Panc1 (cell line): ENCODE measurements at regions not wholly inside any gene's neighbourhood (a gene's known extent, or its start where the extent isn't known, plus 50 kb on each side); places are given as distances from the start of the nearest gene placed in this dataset.

Experiments used
- ATAC-seq: fragments of 200-7000 bp; cut with Tn5 transposase; 2 replicates; pipeline ENCODE4 v1.9.1; 2020; ENCODE audit warnings: mild to moderate bottlenecking, moderate library complexity
- BruUV-seq: library from RNA; stranded (reverse); fragments of 400-500 nt; replicated peaks from 2 replicates; lab custom pipeline; 2021; lab: Mats Ljungman, UMichigan
- CTCF ChIA-PET: fragments of 300-600 bp; sonication (Branson Sonifier 250); formaldehyde crosslinking; loops from one replicate; lab custom pipeline; 2022; ENCODE audit warnings: antibody characterized with exemption; lab: Charles Lee
- POLR2A ChIA-PET: fragments of 300-600 bp; sonication (Branson Sonifier 250); formaldehyde crosslinking; loops from one replicate; lab custom pipeline; 2022; ENCODE audit warnings: antibody characterized with exemption; lab: Charles Lee
- DNase-seq: peaks from one replicate; pipeline ENCODE4 v3.0.0-alpha.2; 2010; ENCODE audit warnings: low read depth, low spot score
- H3K27ac ChIP-seq: 2 replicates; pipeline ENCODE4 v1.5.1; 2011; ENCODE audit warnings: mild to moderate bottlenecking, low read length, inconsistent platforms
- H3K27me3 ChIP-seq: fragments of 200-500 bp; sonication (Bioruptor generic); 2 replicates; pipeline ENCODE4 v1.6.0; 2014; ENCODE audit warnings: low read length, inconsistent platforms; ENCODE audit not compliant: control insufficient read depth, insufficient read depth
- H3K36me3 ChIP-seq: fragments of 200-500 bp; sonication (Bioruptor generic); 2 replicates; pipeline ENCODE4 v1.5.1; 2014; ENCODE audit warnings: inconsistent platforms, mild to moderate bottlenecking, low read length, moderate library complexity; ENCODE audit not compliant: control insufficient read depth, insufficient read depth
- H3K4me1 ChIP-seq: 2 replicates; pipeline ENCODE4 v1.5.1; 2011; ENCODE audit warnings: inconsistent platforms, mild to moderate bottlenecking, low read length, moderate library complexity; ENCODE audit not compliant: control insufficient read depth, insufficient read depth
- H3K4me3 ChIP-seq, 2 experiments: 2 replicates each; pipeline ENCODE4 v1.5.1; 2011 to 2012; ENCODE audit warnings: low read depth in 2 of 2, low read length in 2 of 2, mild to moderate bottlenecking in 2 of 2, inconsistent platforms in 1 of 2, moderate library complexity in 1 of 2
- H3K9me3 ChIP-seq: fragments of 200-500 bp; sonication (Bioruptor generic); 2 replicates; pipeline ENCODE4 v1.5.1; 2014; ENCODE audit warnings: low read depth, mild to moderate bottlenecking, inconsistent platforms, low read length, moderate library complexity; ENCODE audit not compliant: control insufficient read depth, insufficient read depth
- CTCF ChIP-seq: fragments of 450-650 bp; IDR thresholded peaks from 2 replicates; pipeline ENCODE4 v1.5.1; 2017; ENCODE audit warnings: mild to moderate bottlenecking
- POLR2AphosphoS5 ChIP-seq: IDR thresholded peaks from 2 replicates; pipeline ENCODE4 v1.6.1; 2012; ENCODE audit warnings: mild to moderate bottlenecking, low read depth, low read length, moderate library complexity
- REST ChIP-seq, 2 experiments: IDR thresholded peaks; 2 replicates each; pipeline ENCODE4 v1.6.1; 2011 to 2012; ENCODE audit warnings: low read depth in 2 of 2, control low read depth in 1 of 2, low read length in 1 of 2, mild to moderate bottlenecking in 1 of 2, moderate library complexity in 1 of 2; ENCODE audit not compliant: insufficient read depth in 1 of 2
- SIN3A ChIP-seq: IDR thresholded peaks from 2 replicates; pipeline ENCODE4 v1.6.1; 2012; ENCODE audit warnings: low read depth, mild to moderate bottlenecking, low read length, moderate library complexity, borderline replicate concordance; ENCODE audit not compliant: insufficient read depth
- TCF7L2 ChIP-seq: IDR thresholded peaks from 2 replicates; pipeline ENCODE4 v1.6.1; 2011; ENCODE audit warnings: mild to moderate bottlenecking, low read depth, low read length, inconsistent platforms
- in situ Hi-C: cut with HindIII; loops from 2 replicates; pipeline ENCODE4 v1.10.0; 2016; ENCODE audit warnings: low sequenced_read_pairs, low pct_unique_long_range_greater_than_20kb
- intact Hi-C: fragments of 100-400 bp; cut with micrococcal nuclease; formaldehyde crosslinking; loops from one replicate; pipeline ENCODE4 v1.10.0; 2022; ENCODE audit not compliant: unreplicated experiment

- intact Hi-C loops: no loop called here
- H3K4me3 ChIP-seq: no peak overlapping the region
- ChIA-PET CTCF (no interaction called here), POLR2A (no interaction called here)
- no peaks in the 10 kb centered on the region for H3K36me3 ChIP-seq
- BruUV-seq: no TSS peak
- no peaks in the 10 kb centered on the region for H3K4me1 ChIP-seq
- no peak overlapping the region for H3K27ac ChIP-seq
- no peaks in the 10 kb centered on the region for H3K9me3 ChIP-seq
- DNase-seq (no peak), ATAC-seq (no peak)
- no peak for TF ChIP-seq SIN3A
- no peak for TF ChIP-seq POLR2AphosphoS5
- no peak for TF ChIP-seq TCF7L2
- TF ChIP-seq CTCF: no peak
- TF ChIP-seq REST (IDR thresholded peaks at IDR 0.05; ENCODE audit: insufficient read depth in 1 of 2, low read depth in 2 of 2, low read length in 1 of 2): no peak
- H3K27me3 ChIP-seq: no peaks in the 10 kb centered on the region
- in situ Hi-C loops: no loop called here
Measured at GRCh38 chr3:1883534-1883933, 215.1 kb upstream of the CNTN4 start.

GRCh38 chr3:1892459-1892858 is 206.2 kb upstream of the CNTN4 start:
- Histone ChIP-seq H3K27me3 (no peaks in the 10 kb centered on the region), H3K4me1 (no peaks in the 10 kb centered on the region), H3K27ac (no peak overlapping the region), H3K9me3 (no peaks in the 10 kb centered on the region), H3K4me3 (no peak overlapping the region), H3K36me3 (no peaks in the 10 kb centered on the region)
- ATAC-seq (no peak), DNase-seq (no peak)
- intact Hi-C loops: no loop called here
- in situ Hi-C loops: no loop called here
- POLR2A ChIA-PET: no interaction called here
- BruUV-seq: no TSS peak
- TF ChIP-seq CTCF (no peak), TCF7L2 (no peak), REST (IDR thresholded peaks at IDR 0.05; ENCODE audit: insufficient read depth in 1 of 2, low read depth in 2 of 2, low read length in 1 of 2) (no peak), POLR2AphosphoS5 (no peak), SIN3A (no peak)
- CTCF ChIA-PET: no interaction called here
